Stimulated activated CD8-positive, alpha-beta memory T cell treated with anti-CD3 and anti-CD28 coated beads, Interleukin-7, amount 100 ng/mL, for 48 hours (primary cell): ENCODE measurements at regions not wholly inside any gene's neighbourhood (a gene's known extent, or its start where the extent isn't known, plus 50 kb on each side); places are given as distances from the start of the nearest gene placed in this dataset.
"Not testable (repeated sequence)": the region's sequence is repeated elsewhere in the genome, so short reads cannot be mapped to it uniquely, and the experiment has no call there.

Experiments
- DNase-seq, 2 donors: peaks; one replicate each; pipeline ENCODE4 v3.0.0-alpha.2; 2020; ENCODE audit warnings: low read depth in 1 of 2; ENCODE audit errors: extremely low read depth in 1 of 2

DNA sequence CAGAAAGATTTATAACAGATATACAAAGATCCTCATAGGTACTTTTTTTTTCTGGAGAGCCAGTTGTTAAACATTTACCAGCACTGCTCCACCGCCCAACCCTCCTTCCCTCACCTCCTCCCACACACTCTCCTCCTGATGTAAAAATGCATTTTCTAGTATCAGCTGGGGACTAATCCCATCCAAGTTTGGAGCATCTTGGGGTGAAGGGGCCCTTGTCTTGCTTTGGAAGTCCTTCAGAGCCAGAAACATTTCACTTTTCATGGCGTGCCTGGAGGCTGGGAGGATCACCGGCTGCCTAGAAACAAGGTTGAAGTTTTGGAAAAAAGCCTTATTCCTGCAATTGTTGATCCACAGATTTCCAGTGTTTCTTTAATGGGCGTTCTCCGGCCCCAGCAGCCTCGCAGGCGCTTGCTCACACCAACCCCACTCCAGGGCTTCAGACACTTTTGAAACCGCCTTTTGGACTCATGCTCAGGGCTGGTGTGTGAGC, 165.1 kb upstream of the AFDN start:
- no peak for DNase-seq

GRCh38 chr6:167662075-167662880, 164.4 kb upstream of the AFDN start:
- DNase-seq: no peak

- no peak for DNase-seq
These were observed 163.9 kb upstream of the AFDN start for GRCh38 chr6:167662881-167663205.

- DNase-seq: no peak
These were observed 163.4 kb upstream of the AFDN start for GRCh38 chr6:167663316-167663715.

GRCh38 chr6:167663784-167664443, 162.8 kb upstream of the AFDN start:
- DNase-seq: no peak

- no peak for DNase-seq
These were observed 161.7 kb upstream of the AFDN start for GRCh38 chr6:167664678-167665660.

DNA sequence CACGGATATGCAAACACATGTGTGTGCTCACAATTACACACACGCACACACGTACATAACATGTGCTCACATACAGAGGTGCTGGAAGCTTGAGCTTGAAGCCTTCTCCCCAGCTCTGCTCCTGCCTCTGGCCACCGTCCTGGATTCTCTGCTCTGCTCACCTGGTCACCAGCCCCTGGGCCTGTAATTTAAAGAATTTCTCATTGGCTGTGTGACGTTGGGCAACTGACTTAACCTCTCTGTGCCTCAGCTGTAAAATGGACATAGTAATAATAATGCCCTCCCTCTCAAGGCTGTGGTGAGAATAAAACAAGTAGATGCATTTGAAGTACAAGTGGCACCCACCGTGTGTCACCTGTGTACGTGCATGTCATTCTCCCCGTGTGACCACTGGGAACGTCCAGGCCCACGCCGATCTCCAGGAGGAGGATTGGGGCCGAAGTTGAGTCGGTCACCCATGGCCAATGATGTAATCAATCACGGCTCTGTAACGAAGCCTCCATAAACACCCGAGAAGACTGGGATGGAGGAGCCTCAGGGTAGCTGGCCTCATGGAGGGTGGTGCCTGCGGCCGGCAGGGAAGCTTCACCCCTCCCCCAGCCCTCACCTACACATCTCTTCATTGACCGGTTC, 160.9 kb upstream of the AFDN start:
- no peak for DNase-seq

GRCh38 chr6:167666571-167667203, 160.0 kb upstream of the AFDN start:
- DNase-seq: no peak

GRCh38 chr6:167667204-167668018, 159.3 kb upstream of the AFDN start:
- no peak for DNase-seq

GRCh38 chr6:167668019-167668753, 158.5 kb upstream of the AFDN start:
- no peak for DNase-seq

DNA sequence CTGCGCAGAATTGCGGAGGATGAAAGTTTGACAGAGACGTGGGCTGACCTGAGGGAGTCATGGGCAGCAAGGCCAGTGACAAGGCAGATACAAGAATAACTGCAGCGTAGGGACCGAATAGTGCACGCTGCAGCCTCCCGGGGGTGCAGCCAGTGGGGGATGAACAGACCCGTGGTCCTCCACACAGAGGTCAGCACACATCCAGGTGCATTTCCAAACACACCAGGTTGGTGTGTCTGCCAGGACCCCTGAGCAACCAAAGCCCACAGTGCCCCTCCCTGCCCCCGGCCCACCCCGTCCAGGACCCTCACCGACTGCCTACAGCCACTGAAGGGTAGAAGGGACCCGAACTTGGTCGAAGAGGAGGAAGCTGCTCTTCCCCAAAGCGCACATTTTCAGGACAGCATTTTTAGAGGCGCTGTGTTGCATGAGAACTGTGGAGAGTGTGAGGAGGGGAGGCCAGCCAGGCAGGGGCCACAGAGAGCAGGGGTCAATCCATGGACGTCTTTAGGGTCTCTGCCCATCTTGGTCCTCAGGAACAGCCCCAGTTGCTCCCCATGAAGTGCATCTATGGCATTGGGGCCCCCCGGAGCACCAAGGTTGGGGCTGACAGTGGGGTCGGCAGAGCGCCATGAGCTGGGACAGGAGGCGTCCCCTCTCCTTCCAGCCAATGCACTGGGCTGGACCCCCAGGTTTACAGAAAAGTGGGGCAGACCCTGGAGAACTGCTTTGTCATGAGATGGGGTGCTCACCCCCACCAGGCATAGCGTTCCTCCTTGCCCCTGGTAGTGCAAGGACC, 157.8 kb upstream of the AFDN start:
- DNase-seq: no peak

GRCh38 chr6:167669553-167669849, 157.2 kb upstream of the AFDN start:
- no peak for DNase-seq

DNA sequence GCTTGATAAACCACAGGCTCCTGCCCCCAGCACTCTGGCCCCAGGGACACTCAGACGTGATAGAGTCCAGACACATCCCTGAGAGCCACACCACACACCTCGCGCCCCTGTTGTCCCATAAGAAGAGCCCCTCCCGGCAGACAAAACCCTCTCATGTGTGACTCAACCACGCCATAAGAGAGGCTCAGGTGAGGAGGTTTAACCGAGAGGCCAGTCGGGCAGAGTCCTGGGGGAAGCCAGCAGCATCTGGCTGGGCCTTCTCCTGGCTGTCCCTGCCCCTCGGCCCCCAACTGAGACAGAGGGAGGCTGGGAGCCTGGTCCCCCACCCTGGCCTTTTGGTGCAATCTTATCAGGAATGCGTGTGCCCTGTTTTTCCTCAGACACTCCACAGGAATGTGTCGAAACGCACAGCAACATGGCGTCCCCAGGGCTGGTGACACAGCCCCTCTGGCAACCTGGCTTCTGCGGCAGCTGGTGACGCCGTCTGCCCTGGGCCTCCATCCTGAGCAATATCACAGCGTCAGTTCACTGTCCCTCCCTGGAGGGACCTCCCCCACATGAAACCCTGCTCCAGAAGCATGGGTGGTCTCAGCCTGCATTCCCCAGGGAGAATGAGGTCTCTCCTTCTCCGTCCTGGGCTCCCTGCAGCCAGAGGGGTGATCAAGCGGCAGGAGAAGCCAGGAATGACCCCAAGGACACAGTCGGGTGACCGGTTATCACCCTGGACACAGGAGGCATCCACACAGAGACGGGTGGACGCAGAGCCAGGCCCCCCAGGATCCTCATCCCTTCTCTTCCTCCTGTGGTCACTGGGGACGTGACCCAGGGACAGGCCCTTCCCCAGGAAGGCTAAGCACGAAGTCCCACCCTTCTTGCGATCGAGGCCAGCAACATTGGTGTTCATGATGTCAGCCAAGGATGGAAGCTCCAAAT, 156.6 kb upstream of the AFDN start:
- DNase-seq: no peak

DNA sequence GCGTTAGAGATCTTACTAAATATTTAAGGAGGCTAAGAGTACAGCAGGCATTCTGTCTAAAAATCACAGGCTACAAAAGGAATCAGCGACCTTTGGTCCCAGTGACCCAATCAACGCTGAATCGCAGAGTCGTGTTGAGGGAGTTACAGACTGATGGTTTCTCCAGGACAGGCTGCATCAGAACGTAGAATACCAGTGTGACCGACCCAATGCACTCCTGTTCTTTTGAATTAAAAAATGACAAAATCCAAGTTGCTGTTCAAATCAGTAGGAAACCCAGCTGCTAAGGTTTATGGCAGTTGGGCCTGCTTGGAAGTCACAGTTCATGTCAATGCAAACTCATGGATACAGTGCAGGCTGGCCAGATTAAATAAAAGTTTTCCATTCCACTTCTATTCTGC, 155.8 kb upstream of the AFDN start:
- DNase-seq: no peak

DNA sequence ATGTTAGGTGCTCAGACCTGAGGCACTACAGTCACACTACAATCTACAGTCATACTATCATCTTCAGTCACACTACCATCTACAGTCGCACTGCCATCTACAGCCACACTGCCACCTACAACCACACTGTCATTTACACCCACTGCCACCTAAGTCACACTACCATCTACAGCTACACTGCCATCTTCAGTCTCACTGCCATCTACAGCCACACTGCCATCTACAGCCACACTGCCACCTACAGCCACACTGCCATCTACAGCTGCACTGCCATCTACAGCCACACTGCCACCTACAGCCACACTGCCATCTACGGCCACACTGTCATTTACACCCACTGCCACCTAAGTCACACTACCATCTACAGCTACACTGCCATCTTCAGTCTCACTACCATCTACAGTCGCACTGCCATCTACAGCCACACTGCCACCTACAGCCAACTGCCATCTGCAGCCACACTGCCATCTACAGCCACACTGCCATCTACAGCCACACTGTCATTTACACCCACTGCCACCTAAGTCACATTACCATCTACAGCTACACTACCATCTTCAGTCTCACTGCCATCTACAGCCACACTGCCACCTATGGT, 155.2 kb upstream of the AFDN start:
- DNase-seq: not testable (repeated sequence)

GRCh38 chr6:167671977-167672687, 154.6 kb upstream of the AFDN start:
- DNase-seq: no peak
